ENCODE measurements at regions not wholly inside any gene's neighbourhood (a gene's known extent, or its start where the extent isn't known, plus 50 kb on each side); places are given as distances from the start of the nearest gene placed in this dataset.

GRCh38 chr13:87368639-87369038 lies 302.5 kb upstream of the SLITRK5 start:
- Histone ChIP-seq H3K27ac (ENCODE audit: low read depth, low read length, poor library complexity, severe bottlenecking) (no peak overlapping the region), H3K4me3 (ENCODE audit: low read depth, low read length, poor library complexity, severe bottlenecking) (no peak overlapping the region), H3K4me2 (ENCODE audit: low read length) (no peak overlapping the region), H3K27me3 (ENCODE audit: insufficient read depth, low read length) (no peaks in the 10 kb centered on the region), H3K79me2 (ENCODE audit: insufficient read depth, low read length) (no peaks in the 10 kb centered on the region), H3F3A (ENCODE audit: insufficient read depth, low read length) (no peaks in the 10 kb centered on the region), H2AFZ (ENCODE audit: low read length) (no peak overlapping the region), H3K36me3 (ENCODE audit: insufficient read depth, low read length) (no peaks in the 10 kb centered on the region), H3K9me2 (ENCODE audit: low read depth, low read length) (no peaks in the 10 kb centered on the region), H4K20me1 (ENCODE audit: insufficient read depth, low read length) (no peaks in the 10 kb centered on the region), H3K4me1 (ENCODE audit: insufficient read depth, low read length, severe bottlenecking) (no peaks in the 10 kb centered on the region), H3K9me3 (ENCODE audit: low read length) (no peaks in the 10 kb centered on the region), H3K9ac (ENCODE audit: low read length) (no peak overlapping the region)
- TF ChIP-seq CTCF (IDR thresholded peaks at IDR 0.05; ENCODE audit: low read length) = no peak
- TF ChIP-seq EZH2 (IDR thresholded peaks at IDR 0.05; ENCODE audit: borderline replicate concordance, low read length) = no peak

GRCh38 chr13:87376081-87376480 lies 295.1 kb upstream of the SLITRK5 start:
- Histone ChIP-seq H3K4me2 (ENCODE audit: low read length) (no peak overlapping the region), H3K27ac (ENCODE audit: low read depth, low read length, poor library complexity, severe bottlenecking) (no peak overlapping the region), H3K9me3 (ENCODE audit: low read length) (no peaks in the 10 kb centered on the region), H3K36me3 (ENCODE audit: insufficient read depth, low read length) (no peaks in the 10 kb centered on the region), H2AFZ (ENCODE audit: low read length) (no peak overlapping the region), H3K4me1 (ENCODE audit: insufficient read depth, low read length, severe bottlenecking) (no peaks in the 10 kb centered on the region), H3K9me2 (ENCODE audit: low read depth, low read length) (no peaks in the 10 kb centered on the region), H3K9ac (ENCODE audit: low read length) (no peak overlapping the region), H3F3A (ENCODE audit: insufficient read depth, low read length) (no peaks in the 10 kb centered on the region), H4K20me1 (ENCODE audit: insufficient read depth, low read length) (no peaks in the 10 kb centered on the region), H3K79me2 (ENCODE audit: insufficient read depth, low read length) (no peaks in the 10 kb centered on the region), H3K4me3 (ENCODE audit: low read depth, low read length, poor library complexity, severe bottlenecking) (no peak overlapping the region), H3K27me3 (ENCODE audit: insufficient read depth, low read length) (no peaks in the 10 kb centered on the region)
- no peak for TF ChIP-seq CTCF (IDR thresholded peaks at IDR 0.05; ENCODE audit: low read length)
- TF ChIP-seq EZH2 (IDR thresholded peaks at IDR 0.05; ENCODE audit: borderline replicate concordance, low read length) = no peak

GRCh38 chr13:87384099-87384498 lies 287.1 kb upstream of the SLITRK5 start:
- no peaks in the 10 kb centered on the region for H3K36me3 ChIP-seq (ENCODE audit: insufficient read depth, low read length)
- H3K9me3 ChIP-seq (ENCODE audit: low read length) = no peaks in the 10 kb centered on the region
- no peaks in the 10 kb centered on the region for H3F3A ChIP-seq (ENCODE audit: insufficient read depth, low read length)
- no peak overlapping the region for H2AFZ ChIP-seq (ENCODE audit: low read length)
- H3K9me2 ChIP-seq (ENCODE audit: low read depth, low read length) = no peaks in the 10 kb centered on the region
- no peaks in the 10 kb centered on the region for H4K20me1 ChIP-seq (ENCODE audit: insufficient read depth, low read length)
- H3K27ac ChIP-seq (ENCODE audit: low read depth, low read length, poor library complexity, severe bottlenecking) = no peak overlapping the region
- no peaks in the 10 kb centered on the region for H3K79me2 ChIP-seq (ENCODE audit: insufficient read depth, low read length)
- H3K9ac ChIP-seq (ENCODE audit: low read length) = no peak overlapping the region
- no peak overlapping the region for H3K4me2 ChIP-seq (ENCODE audit: low read length)
- H3K27me3 ChIP-seq (ENCODE audit: insufficient read depth, low read length) = no peaks in the 10 kb centered on the region
- TF ChIP-seq CTCF (IDR thresholded peaks at IDR 0.05; ENCODE audit: low read length) (no peak), EZH2 (IDR thresholded peaks at IDR 0.05; ENCODE audit: borderline replicate concordance, low read length) (no peak)
- H3K4me1 ChIP-seq (ENCODE audit: insufficient read depth, low read length, severe bottlenecking) = no peaks in the 10 kb centered on the region
- no peak overlapping the region for H3K4me3 ChIP-seq (ENCODE audit: low read depth, low read length, poor library complexity, severe bottlenecking)

Data from OCI-LY1 (cell line).